NCI-H2029 (cell line): ENCODE measurements at regions not wholly inside any gene's neighbourhood (a gene's known extent, or its start where the extent isn't known, plus 50 kb on each side); places are given as distances from the start of the nearest gene placed in this dataset.
"Not testable (repeated sequence)": the region's sequence is repeated elsewhere in the genome, so short reads cannot be mapped to it uniquely, and the experiment has no call there.

Experiments used
- DNase-seq: peaks from one replicate; lab custom pipeline; 2025; lab: John Stamatoyannopoulos, UW

GRCh38 chr21:23881783-23882182, 1725.5 kb downstream of the MRPL39 start:
- DNase-seq, result no peak

GRCh38 chr21:23876925-23877558, 1730.2 kb downstream of the MRPL39 start:
- DNase-seq, result no peak

GRCh38 chr21:23874271-23874670, 1733.0 kb downstream of the MRPL39 start:
- DNase-seq, result no peak

- DNase-seq, result no peak
Observed at GRCh38 chr21:23861911-23862504, 1745.3 kb downstream of the MRPL39 start.

GRCh38 chr21:23858878-23859277, 1748.4 kb downstream of the MRPL39 start:
- DNase-seq, result no peak

GRCh38 chr21:23853796-23854379, 1753.4 kb downstream of the MRPL39 start:
- DNase-seq, result peak; percentile 19

GRCh38 chr21:23837564-23837963, 1769.7 kb downstream of the MRPL39 start:
- no peak for DNase-seq

GRCh38 chr21:23822760-23823159, 1784.5 kb downstream of the MRPL39 start:
- no peak for DNase-seq

- no peak for DNase-seq
Observed at GRCh38 chr21:23817337-23817736, 1789.9 kb downstream of the MRPL39 start.

- no peak for DNase-seq
Observed at GRCh38 chr21:23812485-23812884, 1794.8 kb downstream of the MRPL39 start.

GRCh38 chr21:23811805-23812204, 1795.5 kb downstream of the MRPL39 start:
- no peak for DNase-seq

- DNase-seq, result no peak
Observed at GRCh38 chr21:23809573-23809972, 1797.7 kb downstream of the MRPL39 start.

- not testable (repeated sequence) for DNase-seq
Observed at GRCh38 chr21:23806966-23807548, 1800.2 kb downstream of the MRPL39 start.

GRCh38 chr21:23804866-23805265, 1802.4 kb downstream of the MRPL39 start:
- DNase-seq, result no peak

GRCh38 chr21:23801292-23801691, 1806.0 kb downstream of the MRPL39 start:
- no peak for DNase-seq

GRCh38 chr21:23799376-23799775, 1807.9 kb downstream of the MRPL39 start:
- DNase-seq, result no peak

- no peak for DNase-seq
Observed at GRCh38 chr21:23792300-23792699, 1815.0 kb downstream of the MRPL39 start.

GRCh38 chr21:23789864-23790263, 1817.4 kb downstream of the MRPL39 start:
- no peak for DNase-seq

GRCh38 chr21:23780326-23780725, 1827.0 kb downstream of the MRPL39 start:
- no peak for DNase-seq

- no peak for DNase-seq
Observed at GRCh38 chr21:23743821-23744220, 1863.5 kb downstream of the MRPL39 start.

GRCh38 chr21:23740463-23740862, 1866.8 kb downstream of the MRPL39 start:
- no peak for DNase-seq

- DNase-seq, result no peak
Observed at GRCh38 chr21:23732776-23733175, 1874.5 kb downstream of the MRPL39 start.

- DNase-seq, result no peak
Observed at GRCh38 chr21:23729331-23729730, 1878.0 kb downstream of the MRPL39 start.
